HG02763 (cell line): ENCODE measurements at regions not wholly inside any gene's neighbourhood (a gene's known extent, or its start where the extent isn't known, plus 50 kb on each side); places are given as distances from the start of the nearest gene placed in this dataset.
"Not testable (repeated sequence)": the region's sequence is repeated elsewhere in the genome, so short reads cannot be mapped to it uniquely, and the experiment has no call there.

Experiments used
- ATAC-seq: cut with Tn5 transposase; IDR thresholded peaks from one replicate; pipeline ENCODE4 v1.9.1; 2021; ENCODE audit warnings: mild to moderate bottlenecking, moderate library complexity; ENCODE audit not compliant: unreplicated experiment

DNA sequence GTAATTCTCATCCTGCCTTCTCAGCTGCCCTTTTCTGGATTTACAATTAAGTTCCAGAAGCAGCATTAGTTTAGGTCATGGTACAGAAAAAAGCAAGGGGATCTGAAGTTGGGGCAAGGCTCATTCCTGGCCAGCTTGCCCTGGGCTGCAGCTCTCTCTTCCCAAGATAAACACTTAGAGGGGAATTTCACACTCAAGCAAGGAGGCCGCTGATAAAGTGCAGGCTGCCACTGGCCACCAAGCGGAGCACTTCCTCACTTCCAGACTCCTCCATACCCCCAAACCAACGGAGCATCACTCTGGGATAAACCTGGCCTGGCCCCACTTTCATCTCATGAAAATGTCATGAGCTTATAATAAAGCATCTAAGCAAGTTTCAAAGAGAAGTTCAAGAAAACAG, 445.5 kb upstream of the MKI67 start:
- ATAC-seq, result no peak

DNA sequence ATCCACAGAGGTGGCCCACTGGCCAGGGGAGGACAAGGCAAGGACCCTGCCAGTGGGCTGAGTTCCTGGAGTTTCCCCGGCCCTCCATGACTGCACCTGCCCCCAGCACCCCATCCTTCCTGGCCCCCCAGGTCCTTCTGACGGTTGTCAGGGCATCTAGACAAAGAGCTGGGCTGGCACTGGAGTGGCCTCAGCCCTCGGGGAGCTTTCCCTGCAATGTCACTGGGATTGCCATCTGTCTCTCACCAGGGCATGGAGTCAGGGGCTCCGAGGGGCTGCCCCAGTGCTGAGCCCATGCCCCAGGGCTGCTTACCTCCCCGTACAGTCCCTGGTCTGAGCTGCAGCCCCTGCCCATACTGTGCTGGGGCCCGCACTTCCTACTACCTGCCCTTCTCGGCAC, 446.5 kb upstream of the MKI67 start:
- no peak for ATAC-seq

DNA sequence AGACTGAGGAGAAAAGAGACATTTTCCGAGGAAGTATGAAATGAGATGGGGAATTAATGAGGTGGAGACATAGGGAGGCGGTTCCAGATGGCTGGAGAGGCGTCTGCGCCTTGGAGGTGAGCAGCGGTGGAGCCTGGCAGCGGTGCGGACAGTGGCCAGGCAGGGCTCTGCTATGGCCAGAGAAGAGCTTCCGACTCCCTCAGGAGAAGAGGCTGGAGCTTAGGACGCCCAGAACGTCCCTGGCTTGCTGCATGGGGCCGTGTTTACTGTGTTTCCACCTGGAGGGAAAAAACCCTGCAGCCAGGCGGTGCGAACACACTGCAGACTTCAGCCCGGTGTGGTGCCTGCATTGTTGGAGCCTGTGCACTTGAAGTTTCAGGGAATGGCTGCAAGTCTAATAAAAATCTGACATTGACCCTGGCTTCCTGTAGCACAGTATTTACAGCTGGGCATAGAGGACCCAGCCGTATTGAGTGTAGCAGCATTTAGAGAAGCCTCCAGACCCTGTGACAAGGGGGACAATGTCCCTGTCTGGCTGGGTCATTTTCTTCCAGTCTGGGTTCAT, 447.1 kb upstream of the MKI67 start:
- ATAC-seq, result no peak

DNA sequence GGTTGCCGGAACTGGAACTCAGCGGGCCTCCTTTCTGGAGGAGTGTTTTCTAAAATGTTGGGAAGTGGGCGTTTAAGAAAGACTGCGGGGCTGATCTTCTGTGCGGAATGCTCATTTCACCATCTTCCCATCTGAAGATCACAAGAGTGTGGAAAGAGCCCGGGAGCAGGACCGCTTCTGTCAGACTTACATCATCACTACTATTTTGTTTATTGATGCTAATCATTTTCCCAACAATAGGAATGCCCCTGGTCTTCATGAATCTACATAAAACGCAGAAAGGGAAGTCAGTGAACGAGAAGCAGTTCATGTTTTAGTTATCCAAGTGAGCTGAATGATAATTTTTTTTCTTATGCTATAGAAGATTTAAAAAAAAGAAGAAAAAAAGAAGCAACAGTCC, 447.8 kb upstream of the MKI67 start:
- no peak for ATAC-seq

DNA sequence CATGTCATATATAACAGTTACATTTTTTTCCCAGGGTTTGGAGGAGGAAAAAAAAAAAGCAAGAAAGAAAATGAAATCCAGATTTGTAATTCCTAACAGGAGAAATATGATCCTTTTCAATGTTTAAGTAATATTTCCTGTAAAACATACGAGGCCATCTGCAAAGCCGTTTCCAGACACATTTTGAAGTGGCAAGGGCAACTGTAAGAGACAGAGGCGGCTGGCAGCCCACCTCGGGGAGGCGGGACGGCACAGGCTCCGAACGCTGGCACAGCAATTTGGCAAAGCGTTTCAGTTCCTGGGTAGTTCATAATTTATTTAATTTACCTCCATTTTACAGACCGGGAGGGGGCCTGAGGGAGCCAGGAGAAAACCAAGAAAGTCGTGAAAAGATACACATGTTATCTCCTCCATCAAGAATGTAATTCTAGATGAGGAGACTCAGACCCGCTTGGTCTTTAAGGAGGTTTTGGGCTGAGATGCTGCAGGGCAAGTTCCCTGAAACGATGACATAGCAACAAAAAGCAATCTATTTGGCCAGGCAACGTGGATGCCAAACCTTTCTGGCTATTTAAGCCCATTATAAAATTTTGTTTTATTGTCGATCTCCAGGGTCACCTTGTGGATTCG, 448.5 kb upstream of the MKI67 start:
- ATAC-seq, result no peak

- no peak for ATAC-seq
These were observed 449.5 kb upstream of the MKI67 start for GRCh38 chr10:128575761-128576160.

GRCh38 chr10:128576336-128576735, 450.1 kb upstream of the MKI67 start:
- no peak for ATAC-seq

GRCh38 chr10:128576943-128577670, 450.9 kb upstream of the MKI67 start:
- no peak for ATAC-seq

- ATAC-seq, result no peak
These were observed 451.9 kb upstream of the MKI67 start for GRCh38 chr10:128577958-128578750.

DNA sequence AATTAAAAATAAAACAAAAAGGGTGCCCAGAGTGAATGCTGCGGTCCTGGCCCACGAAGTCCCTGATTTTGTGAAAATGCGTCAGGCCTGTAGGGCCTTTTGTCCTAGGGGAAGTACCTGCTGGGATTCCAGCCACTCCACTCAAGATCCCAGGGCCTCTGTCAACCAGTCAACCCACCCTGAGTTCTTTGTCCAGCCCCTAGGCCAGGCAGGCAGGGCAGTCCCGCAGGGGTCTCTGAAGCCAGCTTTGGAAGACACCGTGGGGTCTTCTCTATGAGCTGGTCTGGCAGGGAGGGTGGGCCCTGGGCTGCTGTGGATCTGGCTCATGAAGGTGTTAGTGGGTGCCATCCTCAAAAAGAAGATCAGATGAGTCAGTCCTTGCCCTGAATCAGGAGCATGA, 452.5 kb upstream of the MKI67 start:
- no peak for ATAC-seq

DNA sequence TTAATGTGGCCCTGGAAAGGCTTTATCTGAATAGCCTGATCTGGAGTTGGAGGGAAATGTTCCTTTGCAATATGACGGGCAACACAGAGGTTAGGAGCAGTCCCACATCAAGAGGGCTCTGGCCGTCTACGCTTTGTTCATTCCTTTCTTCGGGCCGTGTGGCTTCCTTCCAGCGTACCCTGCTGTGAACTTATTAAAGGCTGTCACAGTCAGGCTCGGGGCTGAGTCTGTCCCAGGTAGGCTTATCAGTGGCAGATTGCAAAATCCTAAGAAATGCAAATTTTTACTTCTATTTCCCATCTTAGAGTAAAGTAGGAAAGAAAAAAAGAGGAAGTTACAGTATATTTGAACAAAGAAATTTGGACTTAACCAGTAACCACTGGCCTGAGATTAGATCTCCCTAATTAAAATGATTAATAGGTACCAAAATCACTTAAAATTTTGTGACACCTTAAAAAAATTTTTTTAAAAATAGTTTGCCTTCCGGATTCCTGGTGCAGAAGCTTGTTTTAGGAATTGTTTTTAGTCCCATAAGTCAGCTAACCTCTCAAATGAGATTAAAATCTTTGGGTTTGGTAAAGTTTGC, 453.1 kb upstream of the MKI67 start:
- no peak for ATAC-seq

GRCh38 chr10:128579901-128580300, 453.7 kb upstream of the MKI67 start:
- ATAC-seq, result no peak

GRCh38 chr10:128583125-128583524, 456.9 kb upstream of the MKI67 start:
- ATAC-seq, result not testable (repeated sequence)

DNA sequence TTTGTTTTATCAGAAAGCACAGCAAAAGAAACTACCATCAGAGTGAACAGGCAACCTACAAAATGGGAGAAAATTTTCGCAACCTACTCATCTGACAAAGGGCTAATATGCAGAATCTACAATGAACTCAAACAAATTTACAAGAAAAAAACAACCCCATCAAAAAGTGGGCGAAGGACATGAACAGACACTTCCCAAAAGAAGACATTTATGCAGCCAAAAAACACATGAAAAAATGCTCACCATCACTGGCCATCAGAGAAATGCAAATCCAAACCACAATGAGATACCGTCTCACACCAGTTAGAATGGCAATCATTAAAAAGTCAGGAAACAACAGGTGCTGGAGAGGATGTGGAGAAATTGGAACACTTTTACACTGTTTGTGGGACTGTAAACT, 460.4 kb upstream of the MKI67 start:
- not testable (repeated sequence) for ATAC-seq

GRCh38 chr10:128587689-128588088, 461.5 kb upstream of the MKI67 start:
- no peak for ATAC-seq

- no peak for ATAC-seq
These were observed 462.2 kb upstream of the MKI67 start for GRCh38 chr10:128588402-128588801.

- ATAC-seq, result no peak
These were observed 468.5 kb upstream of the MKI67 start for GRCh38 chr10:128594688-128595087.

DNA sequence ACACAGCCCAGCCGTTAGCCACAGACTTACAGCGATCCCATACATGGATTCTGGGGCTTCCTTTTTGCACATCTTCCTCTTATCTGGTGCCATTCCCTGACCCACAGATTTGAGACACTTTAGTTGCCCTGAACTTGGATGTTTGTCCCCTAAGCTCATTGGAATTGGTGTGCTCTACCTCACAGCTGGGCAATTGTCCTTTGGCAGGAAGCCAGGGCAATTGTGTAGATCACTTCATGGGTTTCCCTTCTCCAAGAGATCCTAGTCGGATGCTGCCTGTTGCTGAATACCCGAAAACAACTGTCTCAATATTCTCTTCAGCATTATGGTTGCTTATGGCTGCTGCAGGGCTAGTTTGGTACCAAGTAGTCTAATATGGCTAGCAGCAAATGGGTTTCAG, 470.7 kb upstream of the MKI67 start:
- no peak for ATAC-seq

DNA sequence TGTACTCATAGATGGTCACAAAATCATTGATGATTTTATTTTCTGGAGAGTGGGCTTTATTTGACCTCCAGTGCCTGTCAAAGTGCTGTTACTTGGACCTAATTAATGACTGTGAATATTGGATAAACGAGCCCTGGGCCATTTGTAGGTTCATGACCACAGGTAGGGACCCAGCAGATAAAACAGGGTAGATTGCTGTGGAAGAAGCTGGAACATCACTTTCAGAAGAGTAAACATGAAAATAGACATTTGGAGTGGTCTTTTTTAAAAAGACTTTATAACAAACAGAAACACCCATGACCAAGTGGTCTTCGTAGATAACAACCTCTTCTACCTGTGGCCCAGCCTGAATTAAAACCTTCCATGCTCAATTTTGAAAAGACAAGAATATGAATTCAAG, 472.8 kb upstream of the MKI67 start:
- ATAC-seq, result no peak

DNA sequence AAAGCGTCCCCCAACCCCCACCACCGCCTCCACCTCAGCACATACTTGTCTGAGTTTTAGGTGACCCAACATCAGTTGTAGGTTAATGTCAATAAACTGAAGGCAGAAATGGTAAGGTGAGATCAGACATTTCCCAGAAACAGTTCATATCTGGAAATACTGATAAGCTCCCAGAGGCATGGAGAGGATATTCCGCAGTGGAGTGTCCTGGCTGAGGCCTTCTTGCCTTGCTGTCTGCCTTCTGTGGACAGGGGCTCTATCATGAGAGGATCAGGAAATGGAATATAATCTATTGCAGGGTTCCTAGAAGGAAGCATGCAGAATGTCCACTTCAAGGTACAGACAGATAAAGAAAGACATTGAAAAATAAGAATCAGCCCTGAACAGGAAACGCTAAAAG, 473.3 kb upstream of the MKI67 start:
- ATAC-seq, result no peak

DNA sequence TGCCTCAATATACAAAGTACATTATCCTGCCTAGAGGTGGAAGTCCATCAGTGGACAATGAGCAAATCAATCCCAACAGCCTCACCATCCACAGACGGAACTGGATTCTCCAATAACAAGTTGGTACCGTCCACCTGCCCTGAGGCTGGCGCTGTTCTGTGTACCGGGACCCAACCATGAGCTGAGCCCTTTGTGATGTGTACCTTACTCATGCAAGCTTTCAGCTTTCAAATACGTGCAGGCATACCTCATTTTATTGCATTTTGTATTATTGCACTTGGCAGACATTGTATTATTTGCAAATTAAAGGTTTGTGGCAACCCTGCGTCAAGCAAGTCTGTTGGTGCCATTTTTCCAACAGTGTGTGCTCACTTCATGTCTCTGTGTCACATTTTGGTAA, 476.0 kb upstream of the MKI67 start:
- no peak for ATAC-seq
